Glutamatergic neuron (in vitro differentiated cells): ENCODE measurements at regions not wholly inside any gene's neighbourhood (a gene's known extent, or its start where the extent isn't known, plus 50 kb on each side); places are given as distances from the start of the nearest gene placed in this dataset.

ENCODE experiments used
- DNase-seq: peaks from one replicate; pipeline ENCODE4 v3.0.0; 2022
- H3K27ac Mint-ChIP-seq: one replicate; pipeline ENCODE4 v1.8.0; 2020; ENCODE audit warnings: mild to moderate bottlenecking, mixed read lengths, inconsistent platforms; ENCODE audit not compliant: unreplicated experiment
- H3K27me3 Mint-ChIP-seq: one replicate; pipeline ENCODE4 v1.8.0; 2020; ENCODE audit warnings: mild to moderate bottlenecking, moderate library complexity, mixed read lengths, inconsistent platforms; ENCODE audit not compliant: unreplicated experiment
- H3K36me3 Mint-ChIP-seq: one replicate; pipeline ENCODE4 v1.8.0; 2020; ENCODE audit warnings: mild to moderate bottlenecking, mixed read lengths, inconsistent platforms; ENCODE audit not compliant: unreplicated experiment
- H3K4me1 Mint-ChIP-seq: one replicate; pipeline ENCODE4 v1.8.0; 2020; ENCODE audit warnings: mild to moderate bottlenecking, low read depth, mixed read lengths, inconsistent platforms; ENCODE audit not compliant: unreplicated experiment
- H3K4me3 Mint-ChIP-seq: one replicate; pipeline ENCODE4 v1.8.0; 2020; ENCODE audit warnings: mild to moderate bottlenecking, mixed read lengths, inconsistent platforms; ENCODE audit not compliant: unreplicated experiment
- H3K9me3 Mint-ChIP-seq: one replicate; pipeline ENCODE4 v1.8.0; 2020; ENCODE audit warnings: mild to moderate bottlenecking, moderate library complexity, mixed read lengths, inconsistent platforms; ENCODE audit not compliant: unreplicated experiment
- TF ChIP-seq, protein P1 (sequence below): fragments of 200-600 bp; sonication (generic); IDR thresholded peaks from one replicate; pipeline ENCODE4 v1.5.0; 2021; ENCODE audit not compliant: partially characterized antibody, unreplicated experiment

DNA sequence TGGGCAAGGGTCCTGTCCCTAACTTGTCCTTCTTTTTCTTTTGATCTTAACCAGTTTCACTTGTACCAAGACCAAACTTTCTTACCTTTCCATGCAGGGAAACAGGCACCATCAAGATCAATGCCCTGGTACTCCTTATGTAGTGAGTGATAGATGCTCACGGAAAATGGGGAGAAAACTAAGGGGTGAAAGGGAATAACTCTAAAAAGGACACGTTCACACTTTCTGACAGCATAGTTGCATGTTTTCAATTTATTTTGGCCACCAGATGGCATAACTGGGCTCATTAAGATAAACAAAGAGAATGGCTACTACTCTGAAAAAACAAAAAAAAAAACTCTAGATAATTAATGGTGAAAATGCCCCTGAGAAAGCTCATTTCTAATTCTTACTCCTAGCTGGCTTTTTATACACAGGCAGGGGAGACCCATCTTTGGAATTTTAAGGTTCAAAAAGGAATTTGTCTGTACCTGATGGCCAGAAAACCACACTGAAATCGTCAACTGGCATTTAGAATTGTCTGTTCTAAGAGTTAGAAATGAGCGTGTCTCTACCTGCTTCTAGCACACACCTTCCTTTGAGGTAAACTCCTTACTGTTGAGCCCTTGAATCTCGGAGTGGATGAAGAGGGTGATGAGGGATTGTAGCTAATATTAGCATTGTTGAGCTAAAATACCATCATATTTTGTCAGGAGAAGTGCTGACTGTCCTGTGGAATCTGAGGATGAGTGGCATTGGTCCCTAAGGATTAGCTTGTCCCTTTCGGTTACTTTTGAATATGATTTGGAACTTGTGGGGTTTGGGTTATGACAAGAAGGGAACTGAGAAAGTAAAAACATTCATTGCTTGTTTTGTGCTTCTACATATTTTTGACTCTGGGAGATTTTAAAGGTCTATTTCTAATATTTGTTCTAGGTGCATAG, 62.2 kb upstream of the DDR1 start:
- Mint-ChIP-seq H3K9me3 (no peaks in the 10 kb centered on the region), H3K4me3 (no peak overlapping the region), H3K36me3 (no peaks in the 10 kb centered on the region), H3K27me3 (peaks cover 6% of the 10 kb centered on the region), H3K27ac (no peak overlapping the region), H3K4me1 (no peaks in the 10 kb centered on the region)
- no peak for DNase-seq
- TF ChIP-seq, protein P1, sequence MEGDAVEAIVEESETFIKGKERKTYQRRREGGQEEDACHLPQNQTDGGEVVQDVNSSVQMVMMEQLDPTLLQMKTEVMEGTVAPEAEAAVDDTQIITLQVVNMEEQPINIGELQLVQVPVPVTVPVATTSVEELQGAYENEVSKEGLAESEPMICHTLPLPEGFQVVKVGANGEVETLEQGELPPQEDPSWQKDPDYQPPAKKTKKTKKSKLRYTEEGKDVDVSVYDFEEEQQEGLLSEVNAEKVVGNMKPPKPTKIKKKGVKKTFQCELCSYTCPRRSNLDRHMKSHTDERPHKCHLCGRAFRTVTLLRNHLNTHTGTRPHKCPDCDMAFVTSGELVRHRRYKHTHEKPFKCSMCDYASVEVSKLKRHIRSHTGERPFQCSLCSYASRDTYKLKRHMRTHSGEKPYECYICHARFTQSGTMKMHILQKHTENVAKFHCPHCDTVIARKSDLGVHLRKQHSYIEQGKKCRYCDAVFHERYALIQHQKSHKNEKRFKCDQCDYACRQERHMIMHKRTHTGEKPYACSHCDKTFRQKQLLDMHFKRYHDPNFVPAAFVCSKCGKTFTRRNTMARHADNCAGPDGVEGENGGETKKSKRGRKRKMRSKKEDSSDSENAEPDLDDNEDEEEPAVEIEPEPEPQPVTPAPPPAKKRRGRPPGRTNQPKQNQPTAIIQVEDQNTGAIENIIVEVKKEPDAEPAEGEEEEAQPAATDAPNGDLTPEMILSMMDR = peak; percentile 31

DNA sequence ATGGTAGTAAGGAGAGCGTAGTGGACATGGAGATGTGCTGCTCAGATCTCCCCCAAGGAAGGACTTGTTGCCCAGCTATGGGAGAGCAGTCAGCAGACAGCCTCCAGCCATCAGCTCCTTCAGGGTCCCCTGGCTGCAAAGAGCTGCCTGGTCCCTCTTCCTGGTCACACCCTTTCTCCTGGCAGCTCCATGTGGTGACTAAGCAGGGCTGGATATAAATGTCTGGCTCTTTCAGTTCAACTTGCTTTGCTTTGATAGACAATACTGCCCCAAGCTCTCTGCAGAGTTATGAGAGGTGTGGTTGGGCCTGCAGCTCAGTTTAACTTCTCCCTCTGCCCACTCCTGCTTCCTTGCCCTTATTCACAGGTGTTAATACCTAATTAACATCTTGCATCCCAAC, 64.1 kb upstream of the DDR1 start:
- H3K27ac Mint-ChIP-seq = no peak overlapping the region
- no peaks in the 10 kb centered on the region for H3K36me3 Mint-ChIP-seq

GRCh38 chr6:30819297-30819917, 64.9 kb upstream of the DDR1 start:
- H3K9me3 Mint-ChIP-seq = no peaks in the 10 kb centered on the region
- H3K36me3 Mint-ChIP-seq = no peaks in the 10 kb centered on the region
- peaks cover 6% of the 10 kb centered on the region for H3K27me3 Mint-ChIP-seq
- no peak overlapping the region for H3K27ac Mint-ChIP-seq
- no peak overlapping the region for H3K4me3 Mint-ChIP-seq
- TF ChIP-seq, protein P1 = no peak
- DNase-seq = no peak
- no peaks in the 10 kb centered on the region for H3K4me1 Mint-ChIP-seq

More for the DNA sequence above, 64.1 kb upstream of the DDR1 start:
- DNase-seq = no peak
- H3K27me3 Mint-ChIP-seq = peaks cover 6% of the 10 kb centered on the region
- TF ChIP-seq, protein P1 = no peak
- H3K9me3 Mint-ChIP-seq = no peaks in the 10 kb centered on the region
- no peak overlapping the region for H3K4me3 Mint-ChIP-seq
- H3K4me1 Mint-ChIP-seq = no peaks in the 10 kb centered on the region

GRCh38 chr6:30818391-30818841, 65.9 kb upstream of the DDR1 start:
- no peak overlapping the region for H3K27ac Mint-ChIP-seq
- TF ChIP-seq, protein P1 = no peak
- no peak for DNase-seq

More at GRCh38 chr6:30818391-30818841, 65.9 kb upstream of the DDR1 start:
- Mint-ChIP-seq H3K27me3 (peaks cover 2% of the 10 kb centered on the region), H3K36me3 (no peaks in the 10 kb centered on the region), H3K9me3 (no peaks in the 10 kb centered on the region), H3K4me3 (no peak overlapping the region), H3K4me1 (no peaks in the 10 kb centered on the region)
